Lung (tissue), 11 donors: ENCODE measurements at regions not wholly inside any gene's neighbourhood (a gene's known extent, or its start where the extent isn't known, plus 50 kb on each side); places are given as distances from the start of the nearest gene placed in this dataset.

Experiments
- ATAC-seq: fragments of 200-7000 bp; cut with Tn5 transposase; one replicate; pipeline ENCODE4 v1.9.1; 2020; ENCODE audit warnings: moderate number of reproducible peaks; ENCODE audit not compliant: insufficient read depth, low FRiP score
- DNase-seq, 3 donors: peaks; one replicate each; pipeline ENCODE4 v3.0.0-alpha.2; 2013 to 2017
- H3K27ac ChIP-seq, 2 donors: one replicate each; pipeline ENCODE4 v1.5.1; 2013; ENCODE audit warnings: mild to moderate bottlenecking in 2 of 2, moderate library complexity in 2 of 2, control low read depth in 1 of 2, inconsistent platforms in 1 of 2, low read depth in 1 of 2, low read length in 1 of 2
- H3K27me3 ChIP-seq, 3 donors: one replicate each; pipeline ENCODE4 v1.5.1; 2013; ENCODE audit warnings: low read length in 2 of 3; ENCODE audit not compliant: control insufficient read depth in 3 of 3, insufficient read depth in 3 of 3
- H3K36me3 ChIP-seq, 4 donors: one replicate each; pipeline ENCODE4 v1.5.1; 2013; ENCODE audit warnings: low read length in 4 of 4, mild to moderate bottlenecking in 1 of 4, moderate library complexity in 1 of 4; ENCODE audit not compliant: control insufficient read depth in 4 of 4, insufficient read depth in 4 of 4
- H3K4me1 ChIP-seq, 5 donors: one replicate each; pipeline ENCODE4 v1.5.1; 2013; ENCODE audit warnings: low read length in 5 of 5, mild to moderate bottlenecking in 2 of 5, moderate library complexity in 1 of 5; ENCODE audit not compliant: control insufficient read depth in 5 of 5, insufficient read depth in 5 of 5
- H3K4me3 ChIP-seq: one replicate; pipeline ENCODE4 v1.5.1; 2013; ENCODE audit warnings: mild to moderate bottlenecking, control low read depth, moderate library complexity
- H3K9ac ChIP-seq, 2 donors: one replicate each; pipeline ENCODE4 v1.5.1; 2013; ENCODE audit warnings: low read length in 2 of 2, control low read depth in 1 of 2; ENCODE audit not compliant: insufficient read depth in 1 of 2
- H3K9me3 ChIP-seq, 4 donors: one replicate each; pipeline ENCODE4 v1.5.1; 2013; ENCODE audit warnings: low read length in 3 of 4, mild to moderate bottlenecking in 1 of 4, moderate library complexity in 1 of 4; ENCODE audit not compliant: control insufficient read depth in 4 of 4, insufficient read depth in 3 of 4
- CTCF ChIP-seq: IDR thresholded peaks from 2 replicates; pipeline ENCODE4 v1.5.1; 2012; ENCODE audit warnings: mild to moderate bottlenecking; ENCODE audit errors: control extremely low read depth, extremely low read depth
- WGBS, 2 donors: extraction: QIAGEN DNeasy Blood & Tissue Kit; methylation state at CpG; one replicate each; pipeline ENCODE4 v1.1.7; 2013; 5-methylcytosine and 5-hydroxymethylcytosine counted together
- donor health status: control.
- donor health status: control.
- donor health status: Bipolar disorder and iron deficiency.
- donor health status: healthy.
- donor health status: DM: yes; HTN: yes; CAD: no.

GRCh38 chr14:53496668-53497067 lies 343.5 kb upstream of the DDHD1 start:
- H3K9ac ChIP-seq: no peak overlapping the region
- WGBS, 2 donors: 78 to 88% methylated on average over 2 of the region's 2 CpGs
- H3K4me1 ChIP-seq: peaks cover 0 to 22% (median 6%) of the 10 kb centered on the region in 5 donors
- H3K36me3 ChIP-seq: no peaks in the 10 kb centered on the region
- no peak for TF ChIP-seq CTCF
- no peak overlapping the region for H3K4me3 ChIP-seq
- no peak overlapping the region for H3K27ac ChIP-seq
- ATAC-seq: no peak
- H3K9me3 ChIP-seq: no peaks in the 10 kb centered on the region
- no peaks in the 10 kb centered on the region for H3K27me3 ChIP-seq
- DNase-seq: no peak

GRCh38 chr14:53495846-53496343 lies 342.8 kb upstream of the DDHD1 start:
- no peak for TF ChIP-seq CTCF
- WGBS, 2 donors: 95 to 96% methylated on average over 9 of the region's 9 CpGs
- no peaks in the 10 kb centered on the region for H3K9me3 ChIP-seq
- H3K27ac ChIP-seq: no peak overlapping the region
- peaks cover 0 to 15% (median 5%) of the 10 kb centered on the region in 5 donors for H3K4me1 ChIP-seq
- no peak overlapping the region for H3K4me3 ChIP-seq
- no peaks in the 10 kb centered on the region for H3K36me3 ChIP-seq
- DNase-seq: no peak
- H3K27me3 ChIP-seq: no peaks in the 10 kb centered on the region
- H3K9ac ChIP-seq: no peak overlapping the region
- ATAC-seq: no peak

- Histone ChIP-seq H3K27ac (no peak overlapping the region), H3K9ac (no peak overlapping the region), H3K36me3 (no peaks in the 10 kb centered on the region), H3K27me3 (no peaks in the 10 kb centered on the region), H3K9me3 (no peaks in the 10 kb centered on the region), H3K4me3 (no peak overlapping the region), H3K4me1 (peaks cover 0 to 15% (median 5%) of the 10 kb centered on the region in 5 donors)
- 69 to 83% methylated on average over 1 of the region's 1 CpG for WGBS, 2 donors
- peak; percentile 11 for ATAC-seq
- TF ChIP-seq CTCF: no peak
- DNase-seq: peak in 2 of 3 donors; percentile 52 to 69
These were observed 341.5 kb upstream of the DDHD1 start for GRCh38 chr14:53494587-53494986.

- DNase-seq (no peak), ATAC-seq (no peak)
- 87 to 100% methylated on average over 1 of the region's 1 CpG for WGBS, 2 donors
- no peak overlapping the region for H3K27ac ChIP-seq
- no peaks in the 10 kb centered on the region for H3K36me3 ChIP-seq
- TF ChIP-seq CTCF: no peak
- H3K4me3 ChIP-seq: no peak overlapping the region
- H3K9me3 ChIP-seq: no peaks in the 10 kb centered on the region
- no peaks in the 10 kb centered on the region for H3K27me3 ChIP-seq
- H3K9ac ChIP-seq: no peak overlapping the region
- peaks cover 0 to 15% (median 5%) of the 10 kb centered on the region in 5 donors for H3K4me1 ChIP-seq
These were observed 340.7 kb upstream of the DDHD1 start for GRCh38 chr14:53493860-53494259.
